ENCODE measurements at regions not wholly inside any gene's neighbourhood (a gene's known extent, or its start where the extent isn't known, plus 50 kb on each side); places are given as distances from the start of the nearest gene placed in this dataset.

GRCh38 chr21:28309596-28309995 lies 683.1 kb downstream of the LTN1 start:
- TF ChIP-seq CTCF (IDR thresholded peaks at IDR 0.05) = no peak
- TF ChIP-seq POLR2AphosphoS5 (IDR thresholded peaks at IDR 0.05) = no peak
- TF ChIP-seq EP300 (IDR thresholded peaks at IDR 0.05) = no peak
